ENCODE measurements at regions not wholly inside any gene's neighbourhood (a gene's known extent, or its start where the extent isn't known, plus 50 kb on each side); places are given as distances from the start of the nearest gene placed in this dataset.
A peak's percentile ranks its signal among the peaks of the same experiment; 100 is the strongest.

- H3K4me3 ChIP-seq (ENCODE audit: control insufficient read depth, low read depth, low read length) = no peak overlapping the region
- no peak for TF ChIP-seq CTCF (IDR thresholded peaks at IDR 0.05; ENCODE audit: control insufficient read depth, insufficient read depth, low read depth, low read length, missing control alignments)
- DNase-seq (ENCODE audit: low read depth) = no peak
Measured at GRCh38 chr18:55149994-55150393, 190.7 kb upstream of the CCDC68 start.

GRCh38 chr18:55147791-55148190 lies 188.5 kb upstream of the CCDC68 start:
- TF ChIP-seq CTCF (IDR thresholded peaks at IDR 0.05; ENCODE audit: control insufficient read depth, insufficient read depth, low read depth, low read length, missing control alignments) = no peak
- DNase-seq (ENCODE audit: low read depth) = no peak
- H3K4me3 ChIP-seq (ENCODE audit: control insufficient read depth, low read depth, low read length) = no peak overlapping the region

GRCh38 chr18:55144193-55144930 lies 185.1 kb upstream of the CCDC68 start:
- no peak overlapping the region for H3K4me3 ChIP-seq (ENCODE audit: control insufficient read depth, low read depth, low read length)
- TF ChIP-seq CTCF (IDR thresholded peaks at IDR 0.05; ENCODE audit: control insufficient read depth, insufficient read depth, low read depth, low read length, missing control alignments) = no peak
- DNase-seq (ENCODE audit: low read depth) = peak; percentile 28

- H3K4me3 ChIP-seq (ENCODE audit: control insufficient read depth, low read depth, low read length) = no peak overlapping the region
- TF ChIP-seq CTCF (IDR thresholded peaks at IDR 0.05; ENCODE audit: control insufficient read depth, insufficient read depth, low read depth, low read length, missing control alignments) = no peak
- no peak for DNase-seq (ENCODE audit: low read depth)
Measured at GRCh38 chr18:55142410-55142809, 183.1 kb upstream of the CCDC68 start.

- TF ChIP-seq CTCF (IDR thresholded peaks at IDR 0.05; ENCODE audit: control insufficient read depth, insufficient read depth, low read depth, low read length, missing control alignments) = no peak
- DNase-seq (ENCODE audit: low read depth) = no peak
- H3K4me3 ChIP-seq (ENCODE audit: control insufficient read depth, low read depth, low read length) = no peak overlapping the region
Measured at GRCh38 chr18:55141318-55141717, 182.1 kb upstream of the CCDC68 start.

GRCh38 chr18:55139836-55140235 lies 180.6 kb upstream of the CCDC68 start:
- H3K4me3 ChIP-seq (ENCODE audit: control insufficient read depth, low read depth, low read length) = no peak overlapping the region
- TF ChIP-seq CTCF (IDR thresholded peaks at IDR 0.05; ENCODE audit: control insufficient read depth, insufficient read depth, low read depth, low read length, missing control alignments) = no peak
- DNase-seq (ENCODE audit: low read depth) = no peak

Measured in AG09309 (cell line).